B cell (primary cell): ENCODE measurements at regions not wholly inside any gene's neighbourhood (a gene's known extent, or its start where the extent isn't known, plus 50 kb on each side); places are given as distances from the start of the nearest gene placed in this dataset.

Experiments
- EZH2 ChIP-seq: IDR thresholded peaks from 2 replicates; pipeline ENCODE4 v1.6.1; 2012; ENCODE audit warnings: borderline replicate concordance, low read depth, mild to moderate bottlenecking, moderate library complexity, low read length; ENCODE audit not compliant: insufficient read depth, poor library complexity, severe bottlenecking
- TF ChIP-seq, protein P1 (sequence below): fragments of 200-600 bp; IDR thresholded peaks from one replicate; pipeline ENCODE4 v1.8.0; 2022; ENCODE audit warnings: antibody characterized with exemption, mild to moderate bottlenecking

DNA sequence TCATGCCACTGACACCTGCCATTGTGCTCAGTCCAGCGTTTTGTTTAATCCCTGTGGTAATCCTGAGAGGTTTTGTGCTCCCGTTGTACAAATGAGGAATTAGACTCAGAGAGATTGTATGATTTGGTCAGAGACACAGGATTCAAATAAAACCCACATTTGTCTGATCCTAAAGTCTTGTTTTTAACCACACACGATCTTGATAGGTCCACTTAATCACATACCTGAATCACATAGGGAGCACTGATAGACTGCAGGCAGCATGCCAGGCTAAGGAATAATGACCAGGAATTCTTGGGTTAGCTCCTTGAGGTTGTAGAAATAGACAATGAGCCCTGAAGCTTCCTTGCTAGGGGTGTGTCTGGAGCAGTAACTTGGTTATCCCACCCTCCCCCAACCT is 202.6 kb upstream of the RGS6 start:
- TF ChIP-seq, protein P1, sequence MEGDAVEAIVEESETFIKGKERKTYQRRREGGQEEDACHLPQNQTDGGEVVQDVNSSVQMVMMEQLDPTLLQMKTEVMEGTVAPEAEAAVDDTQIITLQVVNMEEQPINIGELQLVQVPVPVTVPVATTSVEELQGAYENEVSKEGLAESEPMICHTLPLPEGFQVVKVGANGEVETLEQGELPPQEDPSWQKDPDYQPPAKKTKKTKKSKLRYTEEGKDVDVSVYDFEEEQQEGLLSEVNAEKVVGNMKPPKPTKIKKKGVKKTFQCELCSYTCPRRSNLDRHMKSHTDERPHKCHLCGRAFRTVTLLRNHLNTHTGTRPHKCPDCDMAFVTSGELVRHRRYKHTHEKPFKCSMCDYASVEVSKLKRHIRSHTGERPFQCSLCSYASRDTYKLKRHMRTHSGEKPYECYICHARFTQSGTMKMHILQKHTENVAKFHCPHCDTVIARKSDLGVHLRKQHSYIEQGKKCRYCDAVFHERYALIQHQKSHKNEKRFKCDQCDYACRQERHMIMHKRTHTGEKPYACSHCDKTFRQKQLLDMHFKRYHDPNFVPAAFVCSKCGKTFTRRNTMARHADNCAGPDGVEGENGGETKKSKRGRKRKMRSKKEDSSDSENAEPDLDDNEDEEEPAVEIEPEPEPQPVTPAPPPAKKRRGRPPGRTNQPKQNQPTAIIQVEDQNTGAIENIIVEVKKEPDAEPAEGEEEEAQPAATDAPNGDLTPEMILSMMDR = no peak
- TF ChIP-seq EZH2 = no peak
